Calu3 (cell line): ENCODE measurements at regions not wholly inside any gene's neighbourhood (a gene's known extent, or its start where the extent isn't known, plus 50 kb on each side); places are given as distances from the start of the nearest gene placed in this dataset.

ENCODE experiments used
- BruUV-seq: library from RNA; stranded (reverse); fragments of 400-500 nt; replicated peaks from 2 replicates; lab custom pipeline; 2021; lab: Mats Ljungman, UMichigan
- CTCF ChIA-PET: fragments of 300-600 bp; sonication (Branson Sonifier 250); formaldehyde crosslinking; loops from one replicate; lab custom pipeline; 2022; ENCODE audit warnings: antibody characterized with exemption; lab: Charles Lee
- DNase-seq: peaks from one replicate; pipeline ENCODE4 v3.0.0; 2022
- H3K27ac Mint-ChIP-seq: one replicate; pipeline ENCODE4 v1.8.0; 2022; ENCODE audit warnings: mixed read lengths; ENCODE audit not compliant: unreplicated experiment
- H3K27me3 Mint-ChIP-seq: one replicate; pipeline ENCODE4 v1.8.0; 2022; ENCODE audit warnings: mixed read lengths; ENCODE audit not compliant: unreplicated experiment
- H3K36me3 Mint-ChIP-seq: one replicate; pipeline ENCODE4 v1.8.0; 2022; ENCODE audit warnings: mild to moderate bottlenecking, moderate library complexity, mixed read lengths; ENCODE audit not compliant: insufficient read depth, unreplicated experiment
- H3K4me1 Mint-ChIP-seq: one replicate; pipeline ENCODE4 v1.8.0; 2022; ENCODE audit warnings: mild to moderate bottlenecking, low read depth, mixed read lengths; ENCODE audit not compliant: unreplicated experiment
- H3K4me3 Mint-ChIP-seq: one replicate; pipeline ENCODE4 v1.8.0; 2022; ENCODE audit warnings: mild to moderate bottlenecking, low read depth, moderate library complexity, mixed read lengths; ENCODE audit not compliant: unreplicated experiment
- H3K9me3 Mint-ChIP-seq: one replicate; pipeline ENCODE4 v1.8.0; 2022; ENCODE audit warnings: low read depth, mixed read lengths; ENCODE audit not compliant: unreplicated experiment
- intact Hi-C: fragments of 100-400 bp; cut with micrococcal nuclease; formaldehyde crosslinking; loops from one replicate; pipeline ENCODE4 v1.10.0; 2022; ENCODE audit not compliant: unreplicated experiment
- TF ChIP-seq, protein P1 (sequence below): fragments of 200-600 bp; IDR thresholded peaks from one replicate; pipeline ENCODE4 v1.8.0; 2022; ENCODE audit warnings: antibody characterized with exemption; ENCODE audit not compliant: unreplicated experiment

DNA sequence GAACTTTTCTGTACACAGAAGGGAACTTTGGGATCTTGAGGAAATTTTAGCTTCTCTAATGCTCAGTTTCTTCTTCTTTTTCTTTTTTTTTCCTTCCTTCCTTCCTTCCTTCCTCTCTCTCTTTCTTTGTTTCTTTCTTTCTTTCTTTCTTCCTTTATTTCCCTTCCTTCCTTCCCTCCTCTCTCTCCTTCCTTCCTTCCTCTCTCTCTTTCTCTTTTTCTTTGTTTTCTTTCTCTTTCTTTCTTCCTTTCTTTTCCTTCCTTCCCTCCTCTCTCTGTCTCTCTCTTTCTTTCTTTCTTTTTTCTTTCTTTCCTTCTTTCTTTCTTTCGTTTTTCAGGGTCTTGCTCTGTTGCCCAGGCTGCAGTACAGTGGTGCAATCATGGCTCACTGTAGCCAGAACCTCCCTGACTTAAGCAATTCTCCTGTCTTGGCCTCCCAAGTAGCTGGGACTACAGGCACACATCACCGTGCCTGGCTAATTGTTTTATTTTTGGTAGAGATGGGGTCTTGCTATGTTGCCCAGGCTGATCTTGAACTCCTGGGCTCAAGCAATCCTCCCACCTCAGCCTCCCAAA, 58.6 kb upstream of the SDK1 start:
- peaks cover 10% of the 10 kb centered on the region for H3K9me3 Mint-ChIP-seq
- BruUV-seq, result no TSS peak

DNA sequence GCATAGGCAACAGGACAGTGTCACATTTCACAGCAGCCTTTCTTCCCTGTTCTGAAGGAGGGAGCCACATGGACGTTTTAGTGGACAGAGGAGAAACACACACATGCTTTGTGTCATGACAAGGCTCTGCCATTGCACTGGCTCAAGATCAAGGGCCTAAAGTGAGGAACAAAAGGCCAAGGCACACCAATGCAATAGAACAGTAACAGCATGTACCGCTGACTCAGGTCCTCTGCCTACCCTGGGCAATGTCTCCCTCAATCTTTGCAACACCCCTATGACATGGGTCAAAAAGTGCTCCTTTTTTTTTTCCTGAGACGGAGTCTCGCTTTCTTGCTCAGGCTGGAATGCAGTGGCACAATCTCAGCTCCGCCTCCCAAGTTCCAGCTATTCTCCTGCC, 57.8 kb upstream of the SDK1 start:
- Mint-ChIP-seq H3K27ac (peak overlapping the region; percentile 2), H3K4me1 (peaks cover 33% of the 10 kb centered on the region), H3K9me3 (peaks cover 10% of the 10 kb centered on the region), H3K27me3 (no peaks in the 10 kb centered on the region), H3K36me3 (peaks cover 4% of the 10 kb centered on the region), H3K4me3 (peak overlapping the region; percentile 34)
- CTCF ChIA-PET, result interaction anchor here (0.6 kb wide), 1 partner anchor 234 kb away, joined by 5 read pairs; no protein-coding TSS in a partner anchor
- TF ChIP-seq, protein P1, sequence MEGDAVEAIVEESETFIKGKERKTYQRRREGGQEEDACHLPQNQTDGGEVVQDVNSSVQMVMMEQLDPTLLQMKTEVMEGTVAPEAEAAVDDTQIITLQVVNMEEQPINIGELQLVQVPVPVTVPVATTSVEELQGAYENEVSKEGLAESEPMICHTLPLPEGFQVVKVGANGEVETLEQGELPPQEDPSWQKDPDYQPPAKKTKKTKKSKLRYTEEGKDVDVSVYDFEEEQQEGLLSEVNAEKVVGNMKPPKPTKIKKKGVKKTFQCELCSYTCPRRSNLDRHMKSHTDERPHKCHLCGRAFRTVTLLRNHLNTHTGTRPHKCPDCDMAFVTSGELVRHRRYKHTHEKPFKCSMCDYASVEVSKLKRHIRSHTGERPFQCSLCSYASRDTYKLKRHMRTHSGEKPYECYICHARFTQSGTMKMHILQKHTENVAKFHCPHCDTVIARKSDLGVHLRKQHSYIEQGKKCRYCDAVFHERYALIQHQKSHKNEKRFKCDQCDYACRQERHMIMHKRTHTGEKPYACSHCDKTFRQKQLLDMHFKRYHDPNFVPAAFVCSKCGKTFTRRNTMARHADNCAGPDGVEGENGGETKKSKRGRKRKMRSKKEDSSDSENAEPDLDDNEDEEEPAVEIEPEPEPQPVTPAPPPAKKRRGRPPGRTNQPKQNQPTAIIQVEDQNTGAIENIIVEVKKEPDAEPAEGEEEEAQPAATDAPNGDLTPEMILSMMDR, result no peak
- DNase-seq, result no peak
- intact Hi-C loops, result no loop called here
- BruUV-seq, result no TSS peak

More for the DNA sequence above, 58.6 kb upstream of the SDK1 start:
- TF ChIP-seq, protein P1, result no peak
- Mint-ChIP-seq H3K27ac (no peak overlapping the region), H3K36me3 (peaks cover 4% of the 10 kb centered on the region), H3K27me3 (no peaks in the 10 kb centered on the region), H3K4me1 (peaks cover 33% of the 10 kb centered on the region), H3K4me3 (no peak overlapping the region)
- intact Hi-C loops, result no loop called here
- CTCF ChIA-PET, result interaction anchor here (0.6 kb wide), 1 partner anchor 513 kb away, joined by 3 read pairs; no protein-coding TSS in a partner anchor
- no peak for DNase-seq

DNA sequence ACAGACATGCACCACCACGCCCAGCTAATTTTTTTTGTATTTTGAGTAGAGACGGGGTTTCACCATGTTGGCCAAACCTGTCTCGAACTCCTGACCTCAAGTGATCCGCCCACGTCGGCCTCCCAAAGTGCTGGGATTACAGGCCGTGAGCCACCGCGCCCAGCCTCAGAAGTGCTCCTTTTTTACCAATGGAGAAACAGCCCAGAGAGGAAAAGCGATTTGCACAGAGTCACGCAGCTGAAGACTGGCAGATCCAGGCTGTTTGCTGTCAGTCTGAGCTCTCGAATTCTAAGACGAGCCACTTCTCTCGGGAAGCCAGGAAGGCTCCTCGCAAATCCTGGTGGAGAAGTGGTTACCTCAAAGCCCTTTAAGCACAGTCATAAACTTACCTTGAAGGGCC, 57.4 kb upstream of the SDK1 start:
- H3K4me1 Mint-ChIP-seq, result peaks cover 33% of the 10 kb centered on the region
- CTCF ChIA-PET, result interaction anchor here (0.6 to 1.1 kb wide), 4 partner anchors 45 to 634 kb away, joined by 3 to 5 read pairs (median 4); no protein-coding TSS in a partner anchor
- TF ChIP-seq, protein P1, result no peak
- H3K4me3 Mint-ChIP-seq, result peak overlapping the region; percentile 34
- H3K36me3 Mint-ChIP-seq, result peaks cover 4% of the 10 kb centered on the region
- DNase-seq, result peak; percentile 10
- intact Hi-C loops, result loop anchor here (2.0 kb wide), 1 partner anchor 25 kb away; no protein-coding TSS in a partner anchor
- peaks cover 10% of the 10 kb centered on the region for H3K9me3 Mint-ChIP-seq
- H3K27me3 Mint-ChIP-seq, result no peaks in the 10 kb centered on the region
- H3K27ac Mint-ChIP-seq, result peak overlapping the region; percentile 2
- BruUV-seq, result no TSS peak

DNA sequence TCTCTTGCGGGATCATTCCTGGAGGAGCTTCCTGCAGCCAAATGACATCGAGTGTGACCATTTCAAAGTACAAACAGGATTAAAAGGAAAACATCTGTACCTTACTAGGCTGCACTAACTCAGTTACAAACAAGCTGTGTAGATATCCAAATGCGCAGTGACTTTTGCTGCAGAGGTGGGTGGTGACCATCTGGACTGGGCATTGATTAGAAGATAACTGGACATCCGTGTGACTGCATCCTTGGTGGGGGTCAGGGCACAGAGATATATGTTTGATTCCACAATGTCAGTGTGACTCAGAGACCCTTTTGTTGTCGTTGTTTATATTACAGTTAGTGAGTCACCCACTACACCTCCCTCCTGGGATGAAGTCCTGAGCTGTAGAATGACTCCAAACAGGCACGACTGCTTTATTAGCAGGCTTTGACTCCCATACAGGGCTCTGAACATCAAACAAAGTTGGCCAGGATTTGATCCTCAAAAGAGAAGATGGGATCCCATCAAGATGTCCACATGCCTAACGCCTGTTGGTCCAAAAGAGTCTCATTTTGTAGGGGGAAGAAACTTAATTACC, 56.7 kb upstream of the SDK1 start:
- TF ChIP-seq, protein P1, result no peak
- Mint-ChIP-seq H3K36me3 (peaks cover 4% of the 10 kb centered on the region), H3K27me3 (no peaks in the 10 kb centered on the region), H3K4me1 (peaks cover 33% of the 10 kb centered on the region), H3K27ac (peak overlapping the region; percentile 2), H3K4me3 (peak overlapping the region; percentile 34), H3K9me3 (peaks cover 10% of the 10 kb centered on the region)
- CTCF ChIA-PET, result interaction anchor here (0.5 to 1.1 kb wide), 10 partner anchors 10 to 1170 kb away, joined by 3 to 4 read pairs (median 3); no protein-coding TSS in a partner anchor
- intact Hi-C loops, result loop anchor here (2.0 kb wide), 1 partner anchor 26 kb away; no protein-coding TSS in a partner anchor
- BruUV-seq, result no TSS peak
- DNase-seq, result peak; percentile 58
